NCI-H2081 treated with DMSO at 0.1 percent for 48 hours (cell line): ENCODE measurements at regions not wholly inside any gene's neighbourhood (a gene's known extent, or its start where the extent isn't known, plus 50 kb on each side); places are given as distances from the start of the nearest gene placed in this dataset.
"Not testable (repeated sequence)": the region's sequence is repeated elsewhere in the genome, so short reads cannot be mapped to it uniquely, and the experiment has no call there.

Experiments
- DNase-seq: peaks from one replicate; lab custom pipeline; 2025; lab: John Stamatoyannopoulos, UW

DNA sequence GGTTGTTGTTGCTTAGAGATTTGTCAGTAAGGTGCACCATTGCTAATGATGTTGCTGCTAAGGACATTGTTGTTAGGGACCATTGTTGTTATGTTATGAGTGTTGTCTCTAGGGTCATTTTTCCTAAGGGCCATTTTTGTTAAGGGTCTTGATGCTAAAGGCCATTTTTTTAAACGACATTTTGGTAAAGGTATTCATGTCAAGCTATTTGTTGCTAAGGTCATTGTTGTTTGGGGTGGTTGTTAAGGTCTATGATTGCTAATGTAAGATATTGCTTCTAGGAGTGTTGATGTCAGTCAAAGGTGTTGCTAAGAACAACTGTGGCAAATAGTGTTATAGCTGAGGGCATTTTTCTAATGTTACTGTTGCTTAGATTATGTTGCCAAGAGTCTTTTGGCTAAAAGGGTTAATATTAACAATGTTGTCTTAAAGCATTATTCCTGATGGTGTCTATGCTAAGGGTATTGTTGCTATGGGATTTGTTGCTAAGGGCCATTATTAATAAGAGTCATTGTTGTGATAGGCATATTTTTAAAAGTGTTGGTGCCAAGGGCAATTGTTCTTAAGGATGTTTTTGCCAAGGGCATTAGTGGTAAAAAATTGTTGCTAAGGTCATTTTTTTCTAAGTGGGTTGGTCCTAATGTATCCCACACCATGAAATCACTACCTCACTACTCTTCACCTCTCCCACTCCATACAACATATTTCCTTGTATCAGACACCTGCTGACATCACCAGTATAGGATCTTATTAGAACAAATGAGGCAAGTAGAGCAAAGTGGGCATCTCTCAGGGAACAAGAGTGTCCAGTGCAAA, 56.2 kb downstream of the SPATA31A6 start:
- DNase-seq, result not testable (repeated sequence)

DNA sequence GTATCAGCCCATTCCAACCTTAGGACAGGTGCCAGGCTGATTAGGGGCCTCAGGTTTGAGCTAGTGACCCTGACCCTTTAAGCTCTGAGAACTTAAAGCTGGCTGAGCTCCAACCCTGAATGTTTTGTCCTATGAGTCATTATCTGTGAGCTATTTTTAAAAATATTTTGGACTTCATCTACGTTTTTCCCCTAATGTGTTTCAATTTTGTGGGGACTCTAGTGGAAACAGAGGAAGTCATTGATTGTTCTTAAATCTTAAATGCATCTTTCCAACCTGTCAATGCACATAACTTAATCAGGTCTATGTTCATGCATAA, 56.8 kb downstream of the SPATA31A6 start:
- not testable (repeated sequence) for DNase-seq

DNA sequence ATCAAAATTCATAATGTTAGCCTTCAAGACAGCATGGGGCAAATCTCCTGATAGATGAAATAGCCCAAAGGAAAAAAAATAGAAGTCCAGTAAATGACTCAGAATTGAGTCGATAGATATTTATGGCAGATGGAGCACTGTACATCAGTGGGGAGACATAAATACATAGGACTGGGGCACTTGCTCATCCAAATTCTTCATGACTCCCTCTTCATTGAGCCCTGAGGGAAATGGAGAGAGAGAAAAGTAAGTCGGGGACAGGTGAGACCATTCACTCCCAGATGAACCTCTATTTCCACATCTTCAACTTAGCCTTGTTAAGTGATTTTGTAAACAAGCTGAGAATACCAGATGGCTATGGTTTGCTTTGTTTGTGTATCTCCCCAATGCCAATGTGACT, 59.8 kb downstream of the SPATA31A6 start:
- DNase-seq, result not testable (repeated sequence)

DNA sequence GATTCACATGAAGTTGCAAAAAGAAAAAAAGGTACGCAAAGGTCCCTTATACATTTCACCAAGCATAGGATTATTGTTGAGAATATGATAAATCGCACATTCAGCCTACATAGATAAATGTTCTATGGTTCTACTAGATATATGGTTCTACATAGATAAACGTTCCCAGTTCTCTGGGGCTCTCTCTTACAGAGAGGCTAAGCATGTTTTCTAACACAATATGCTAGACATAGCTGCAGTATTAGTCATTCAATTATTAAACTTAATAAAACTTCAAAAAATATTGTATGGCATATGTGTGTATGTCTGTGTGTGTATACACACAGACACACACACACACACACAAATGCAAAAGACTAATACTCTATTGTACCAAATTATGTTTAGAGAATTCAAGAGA, 60.4 kb downstream of the SPATA31A6 start:
- DNase-seq, result not testable (repeated sequence)

DNA sequence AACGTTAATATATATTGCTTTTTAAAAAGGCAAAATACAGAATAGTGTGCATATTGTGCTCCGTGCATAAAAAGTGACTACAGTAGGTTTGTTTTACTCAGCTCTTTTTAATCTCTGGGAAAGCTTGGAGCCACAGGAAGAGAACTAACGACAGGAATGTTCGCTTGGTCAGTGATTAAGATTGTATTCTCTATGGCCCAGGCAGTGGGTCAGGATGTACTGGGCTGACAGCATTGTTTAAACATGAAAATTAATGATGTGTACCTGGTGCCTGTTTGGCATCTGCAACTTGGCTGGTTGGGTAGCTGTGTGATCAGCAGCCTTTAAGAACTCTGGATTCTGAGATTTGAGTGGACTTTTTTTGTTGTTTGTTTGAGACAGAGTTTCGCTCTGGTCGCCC, 85.3 kb downstream of the SPATA31A6 start:
- not testable (repeated sequence) for DNase-seq

DNA sequence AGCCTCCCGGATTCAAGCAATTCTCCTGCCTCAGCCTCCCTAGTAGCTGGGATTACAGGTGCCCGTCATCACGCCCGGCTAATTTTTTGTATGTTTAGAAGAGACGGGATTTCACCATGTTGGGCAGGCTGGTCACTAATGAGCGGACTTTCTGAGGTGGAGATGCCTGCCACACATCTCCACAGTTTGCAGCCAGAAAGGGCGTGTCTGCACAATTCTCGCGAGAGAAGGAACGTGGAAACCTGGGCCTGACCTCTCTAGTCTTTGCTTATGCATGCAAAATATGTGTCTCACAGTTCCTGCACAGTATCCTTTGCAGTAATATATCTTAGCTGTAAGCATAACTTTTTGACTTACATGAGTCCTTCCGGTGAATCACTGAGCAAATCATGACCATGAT, 85.7 kb downstream of the SPATA31A6 start:
- DNase-seq, result not testable (repeated sequence)

DNA sequence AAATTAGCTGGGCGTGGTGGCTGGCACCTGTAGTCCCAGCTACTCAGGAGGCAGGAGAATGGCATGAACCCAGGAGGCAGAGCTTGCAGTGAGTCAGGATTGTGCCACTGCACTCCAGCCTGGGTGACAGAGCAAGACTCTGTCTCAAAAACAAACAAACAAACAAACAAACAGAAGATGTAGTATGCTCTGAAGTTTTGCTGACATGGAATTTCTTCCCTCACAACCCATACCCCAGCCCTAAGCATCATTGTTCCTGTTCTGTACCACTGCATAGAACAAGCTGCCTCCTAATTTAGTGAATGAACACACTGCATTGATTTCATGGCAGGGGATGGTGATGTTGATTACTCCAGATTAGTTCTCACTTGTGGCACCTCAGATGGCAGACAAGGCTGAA, 89.7 kb downstream of the SPATA31A6 start:
- not testable (repeated sequence) for DNase-seq

DNA sequence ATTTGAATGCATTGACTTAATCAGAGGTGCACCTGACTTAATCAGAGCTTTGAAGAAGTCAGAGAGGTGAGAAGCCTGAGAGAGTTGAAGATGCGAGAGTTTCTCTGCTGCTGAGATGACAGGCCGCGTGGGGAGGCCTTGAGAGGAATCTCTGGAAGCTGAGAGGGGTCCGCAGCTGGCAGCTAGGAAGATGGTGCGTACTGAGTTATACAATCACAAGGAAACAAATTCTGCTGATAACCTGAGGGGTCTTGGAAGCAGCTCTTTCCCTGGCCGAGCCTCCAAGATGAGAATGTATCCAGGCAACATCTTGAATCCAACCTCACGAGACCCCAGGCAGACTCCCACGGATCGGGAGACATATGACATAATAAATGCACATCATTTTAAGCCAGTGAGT, 91.7 kb downstream of the SPATA31A6 start:
- no peak for DNase-seq

DNA sequence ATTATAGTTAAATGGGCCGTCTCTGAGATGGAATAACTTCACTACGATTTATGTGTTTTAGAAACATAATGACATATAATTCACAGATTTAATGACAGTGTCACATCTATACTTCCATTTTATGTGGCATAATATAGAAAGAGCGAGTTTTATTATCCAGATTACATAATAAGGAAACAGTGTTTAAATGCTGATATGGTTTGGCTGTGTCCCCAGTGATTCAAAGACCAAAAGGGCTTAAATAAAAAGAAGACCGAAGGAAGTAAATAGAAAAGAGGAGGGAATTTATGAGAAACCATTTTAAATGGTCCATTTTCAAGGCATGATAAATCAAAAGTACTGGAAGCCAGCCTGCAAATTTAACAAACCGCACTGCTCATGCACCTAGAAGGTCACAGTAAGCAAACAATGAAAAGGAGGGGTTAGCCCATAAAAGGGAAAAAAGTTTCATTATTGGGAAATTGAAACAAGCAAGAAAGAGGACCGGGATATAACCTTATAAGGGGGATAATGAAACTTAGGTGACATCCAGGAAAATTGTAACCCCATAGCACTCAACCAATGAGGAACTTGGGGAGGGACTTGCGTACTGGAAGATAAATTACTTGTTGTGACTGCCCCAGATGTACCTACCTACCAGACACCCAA, 99.2 kb downstream of the SPATA31A6 start:
- not testable (repeated sequence) for DNase-seq

DNA sequence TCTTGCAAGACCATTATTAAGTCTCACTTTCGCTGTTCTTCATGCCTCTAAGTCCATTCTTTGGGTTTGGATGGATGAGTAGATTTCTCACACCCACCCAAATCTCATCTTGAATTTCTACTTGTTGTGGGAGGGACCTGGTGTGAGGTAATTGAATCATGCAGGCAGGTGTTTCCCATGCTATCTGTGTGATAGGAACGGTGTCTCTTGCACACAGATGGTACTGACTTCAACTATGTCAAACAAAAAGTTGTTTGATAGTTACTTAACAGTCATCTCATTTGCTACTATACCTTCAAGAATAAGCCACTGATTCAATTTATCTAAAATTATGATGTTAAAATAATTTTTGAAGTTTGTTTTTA, 99.7 kb downstream of the SPATA31A6 start:
- DNase-seq, result not testable (repeated sequence)

DNA sequence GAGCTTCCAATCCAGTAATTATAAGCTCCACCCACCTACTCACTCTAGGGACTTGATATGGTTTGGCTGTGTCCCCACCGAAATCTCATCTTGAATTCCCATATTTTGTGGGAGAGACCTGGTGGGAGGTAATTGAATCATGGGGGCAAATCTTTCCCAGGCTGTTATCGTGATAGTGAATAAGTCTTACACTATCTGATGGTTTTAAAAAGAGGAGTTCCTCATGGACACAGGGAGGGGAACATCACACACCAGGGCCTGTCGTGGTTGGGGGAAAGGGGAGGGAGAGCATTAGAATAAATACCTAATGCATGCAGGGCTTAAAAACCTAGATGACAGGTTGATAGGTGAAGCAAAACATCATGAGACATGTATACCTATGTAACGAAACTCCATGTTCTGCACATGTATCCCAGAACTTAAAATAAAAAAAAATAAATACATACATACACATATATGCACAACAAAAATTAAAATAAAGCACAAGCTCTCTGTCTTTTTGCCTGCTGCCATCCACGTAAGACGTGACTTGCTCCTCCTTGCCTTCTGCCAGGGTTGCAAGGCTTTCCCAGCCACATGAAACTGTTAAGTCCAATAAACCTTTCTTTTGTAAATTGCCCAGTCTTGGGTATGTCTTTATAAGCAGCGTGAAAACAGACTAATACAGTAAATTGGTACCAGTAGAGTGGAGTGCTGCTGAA, 102.8 kb downstream of the SPATA31A6 start:
- DNase-seq, result not testable (repeated sequence)

DNA sequence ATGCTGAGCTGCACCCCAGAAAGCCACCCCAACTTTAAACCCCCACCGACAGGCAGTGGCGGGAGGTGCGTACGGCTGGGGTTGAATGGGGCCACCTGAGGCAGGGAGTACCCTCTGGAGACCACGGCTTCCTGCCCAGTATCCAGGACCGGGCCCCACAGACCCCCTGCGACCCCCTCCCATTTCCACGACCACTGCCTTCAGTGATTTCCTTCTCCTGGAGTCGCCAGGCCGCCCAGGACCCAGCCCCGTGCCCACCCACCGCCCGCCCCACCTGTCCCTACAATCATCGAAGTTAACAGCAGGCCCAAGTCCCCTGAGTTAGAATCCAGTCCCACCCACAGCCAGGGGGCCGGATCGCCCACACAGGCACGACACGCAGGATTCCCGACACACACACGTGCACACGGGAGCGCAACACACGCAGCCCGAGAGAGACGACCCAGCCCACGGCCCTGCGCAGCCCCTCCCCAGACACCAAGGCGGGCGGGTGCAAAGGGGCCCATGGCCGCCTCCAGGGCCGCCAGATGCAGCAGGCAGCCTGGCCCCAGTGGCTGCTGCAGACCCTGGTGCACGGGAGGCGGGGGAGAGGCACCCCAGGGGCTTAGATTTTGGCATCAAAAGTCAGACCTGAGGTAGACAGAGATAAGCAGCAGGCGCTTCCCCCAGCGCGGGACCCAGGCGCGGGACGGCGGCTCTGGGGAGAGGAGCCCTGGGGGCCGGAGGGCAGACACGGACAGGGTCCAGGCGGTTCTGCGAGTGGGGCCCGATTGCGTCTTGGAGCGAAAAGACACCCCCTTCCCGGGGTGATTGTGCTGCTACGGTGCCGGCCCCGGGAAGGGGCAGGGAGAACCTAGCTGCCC, 104.8 kb downstream of the SPATA31A6 start:
- not testable (repeated sequence) for DNase-seq

DNA sequence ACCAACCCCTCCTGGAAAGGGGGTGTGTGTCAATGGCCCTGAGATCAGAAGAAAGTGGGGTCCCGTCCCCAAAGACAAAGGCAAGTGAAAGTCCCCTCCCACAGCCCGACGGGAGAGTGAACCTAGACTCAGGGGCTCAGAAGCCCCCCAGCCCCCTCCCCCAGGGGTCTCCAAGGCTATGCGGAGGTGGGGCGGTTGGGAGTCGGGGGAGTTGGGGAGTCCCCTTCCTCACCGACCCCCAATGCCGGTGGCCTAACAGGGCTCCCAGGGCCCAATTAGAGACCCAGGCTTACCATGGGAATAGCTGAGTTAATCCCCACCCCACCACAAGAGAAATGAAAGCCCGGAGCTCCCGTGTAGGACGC, 105.4 kb downstream of the SPATA31A6 start:
- DNase-seq, result not testable (repeated sequence)

DNA sequence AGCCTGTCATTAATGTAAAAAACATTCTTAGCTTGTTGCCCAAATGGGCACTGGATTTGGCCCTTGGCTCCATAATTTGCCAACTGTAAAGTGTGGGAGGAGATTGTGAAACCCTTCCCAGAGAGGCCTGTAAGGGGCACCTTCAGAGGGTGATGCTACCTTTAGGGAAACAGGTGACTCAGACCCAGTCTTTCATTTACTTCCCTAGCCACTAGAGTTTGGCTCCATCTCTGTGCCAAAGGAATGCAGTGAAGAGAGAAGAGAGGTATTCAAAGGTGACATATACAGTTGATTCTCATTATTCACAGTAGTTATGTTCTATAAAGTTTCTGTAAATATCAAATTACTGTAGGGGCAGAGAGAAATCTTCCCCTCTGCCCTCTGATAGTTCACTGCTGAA, 116.7 kb downstream of the SPATA31A6 start:
- DNase-seq, result not testable (repeated sequence)

DNA sequence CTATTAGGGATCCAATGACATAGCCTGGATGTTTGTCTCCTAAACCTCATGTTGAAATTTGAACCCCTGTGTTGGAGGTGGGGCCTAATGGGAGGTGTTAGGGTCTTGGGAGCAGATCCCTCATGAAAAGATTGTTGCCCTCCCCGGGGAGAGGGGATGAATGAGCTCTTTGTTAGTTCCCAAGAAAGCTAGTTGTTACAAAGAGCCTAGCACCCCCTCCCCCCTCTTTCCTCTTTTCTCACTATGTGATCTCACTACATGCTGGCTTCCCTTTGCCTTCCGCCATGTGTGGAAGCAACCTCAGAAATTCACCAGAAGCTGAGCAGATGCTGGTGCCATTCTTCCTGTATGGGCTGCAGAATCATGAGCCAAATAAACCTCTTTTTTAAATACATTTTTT, 123.2 kb downstream of the SPATA31A6 start:
- not testable (repeated sequence) for DNase-seq

DNA sequence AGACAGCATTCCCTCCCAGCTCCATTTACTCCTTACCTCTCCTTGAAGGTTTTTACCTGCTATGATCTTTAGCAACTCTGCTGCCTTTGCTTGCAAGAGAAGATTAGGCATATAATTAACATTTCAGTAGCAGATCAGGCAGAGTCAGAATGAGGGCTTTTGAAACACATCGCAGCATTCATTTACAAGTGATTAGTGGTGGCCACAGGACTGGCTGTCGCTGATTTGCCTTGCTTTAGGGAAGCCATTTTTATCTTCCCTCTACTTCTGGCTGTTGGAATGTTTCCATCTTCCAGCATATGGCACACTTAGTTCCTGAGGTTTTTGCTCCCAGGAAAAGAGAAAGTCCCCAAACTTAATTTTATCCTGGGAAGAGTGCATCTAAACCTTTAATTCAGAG, 124.0 kb downstream of the SPATA31A6 start:
- not testable (repeated sequence) for DNase-seq

DNA sequence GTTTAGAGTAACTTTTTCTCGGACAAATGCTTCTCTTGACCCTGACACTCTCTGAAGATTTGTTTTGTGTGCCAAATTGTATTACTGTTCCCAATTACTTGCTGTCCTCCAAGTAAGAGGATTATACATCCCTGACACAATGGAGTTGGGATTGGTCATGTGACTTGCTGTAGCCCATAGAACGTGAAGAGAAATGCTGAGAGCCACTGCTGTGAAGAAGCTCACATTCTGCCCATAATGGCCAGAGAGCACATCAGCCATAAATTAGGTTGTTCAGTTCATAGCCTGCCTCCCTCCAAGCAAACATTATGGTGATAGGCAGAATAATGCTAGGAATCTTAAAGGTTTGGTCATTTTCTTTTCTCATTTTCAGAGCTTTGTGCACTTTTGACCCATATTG, 127.5 kb downstream of the SPATA31A6 start:
- not testable (repeated sequence) for DNase-seq

DNA sequence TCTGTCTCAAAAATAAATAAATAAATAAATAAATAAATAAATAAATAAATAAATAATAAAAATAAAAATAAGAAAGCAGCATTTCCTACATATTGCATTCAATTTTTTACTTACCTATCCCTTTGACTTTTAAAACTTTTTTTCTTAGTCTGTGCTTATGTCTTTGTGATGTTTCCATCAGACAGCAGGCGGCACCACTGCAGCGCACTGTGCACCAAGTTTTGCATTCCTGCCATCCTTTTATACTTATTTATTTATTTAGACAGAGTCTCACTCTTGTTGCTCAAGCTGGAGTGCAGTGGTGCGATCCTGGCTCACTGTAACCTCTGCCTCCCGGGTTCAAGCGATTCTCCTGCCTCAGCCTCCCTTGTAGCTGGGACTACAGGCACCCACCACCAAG, 132.6 kb downstream of the SPATA31A6 start:
- not testable (repeated sequence) for DNase-seq

DNA sequence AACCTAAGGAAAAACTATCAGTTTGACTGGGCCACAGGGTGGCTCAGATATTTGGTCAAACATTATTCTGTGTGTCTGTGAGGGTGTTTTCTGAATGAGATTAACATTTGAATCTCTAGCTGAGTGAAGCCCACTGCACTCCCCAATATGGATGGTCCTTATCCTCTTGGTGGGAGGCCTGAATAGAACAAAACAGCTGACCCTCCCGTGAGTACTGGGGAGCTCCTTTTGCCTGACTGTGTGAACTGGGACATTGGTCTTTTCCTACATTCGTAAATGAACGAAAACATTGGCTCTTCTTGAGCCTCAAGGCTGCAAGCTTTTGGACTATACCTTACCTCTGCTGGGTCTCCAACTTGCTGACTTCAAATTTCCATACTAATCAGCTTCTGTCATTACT, 134.2 kb downstream of the SPATA31A6 start:
- not testable (repeated sequence) for DNase-seq

DNA sequence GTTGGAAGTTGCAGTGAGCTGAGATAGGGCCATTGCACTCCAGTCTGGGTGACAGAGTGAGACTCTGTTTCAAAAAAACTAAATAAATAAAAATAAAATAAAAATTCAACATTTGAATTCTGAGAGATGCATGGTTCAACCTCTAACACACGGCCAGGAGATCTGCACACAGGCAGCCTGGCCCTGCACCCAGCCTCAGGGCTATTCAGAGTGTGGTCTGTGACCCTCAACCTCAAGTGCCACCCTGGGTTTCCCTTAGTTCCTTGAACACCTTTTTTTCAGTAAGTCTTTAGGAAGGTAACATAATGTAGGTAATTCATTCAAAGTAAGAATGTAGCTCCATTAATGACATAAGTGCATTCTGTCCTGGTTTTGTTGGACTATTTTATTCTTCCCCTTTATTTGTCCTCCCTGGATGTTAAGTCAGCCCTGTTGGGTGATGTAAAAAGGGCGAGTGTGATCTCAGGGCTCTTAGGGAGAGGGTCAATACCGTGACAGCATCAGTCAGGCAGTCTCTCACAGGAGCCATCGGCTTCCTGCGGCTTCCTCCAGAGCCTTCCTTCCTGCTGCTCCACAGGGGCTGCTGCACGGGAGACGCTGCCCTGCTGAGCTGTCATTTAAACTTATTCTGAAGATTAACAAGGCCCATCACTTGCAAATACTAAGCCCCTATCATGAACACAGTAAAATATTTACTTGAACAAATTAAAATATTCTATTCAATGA, 139.8 kb downstream of the SPATA31A6 start:
- DNase-seq, result peak; percentile 1

DNA sequence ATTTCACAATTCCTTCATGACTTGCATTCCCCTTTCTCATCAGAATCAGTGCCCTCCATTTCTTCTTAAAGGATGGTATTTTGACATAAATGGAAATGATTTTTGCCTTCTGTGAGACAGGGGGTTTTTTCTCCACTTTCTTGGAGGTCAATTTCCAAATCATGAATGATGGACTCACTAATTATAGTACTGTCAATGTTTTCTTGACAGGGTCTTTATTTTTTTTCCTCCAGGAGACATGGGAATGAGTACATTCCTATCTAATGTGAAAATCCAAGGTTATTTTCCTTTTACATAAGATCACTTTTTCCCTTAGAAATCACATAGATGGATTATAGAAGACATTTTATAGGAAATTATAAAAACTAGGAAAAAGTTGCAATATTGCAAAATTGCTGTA, 141.7 kb downstream of the SPATA31A6 start:
- DNase-seq, result not testable (repeated sequence)
